Fibroblast of pulmonary artery (primary cell): ENCODE measurements at regions not wholly inside any gene's neighbourhood (a gene's known extent, or its start where the extent isn't known, plus 50 kb on each side); places are given as distances from the start of the nearest gene placed in this dataset.
"Not testable (repeated sequence)": the region's sequence is repeated elsewhere in the genome, so short reads cannot be mapped to it uniquely, and the experiment has no call there.

Source experiments
- DNase-seq: peaks from one replicate; pipeline ENCODE4 v3.0.0-alpha.2; 2010; ENCODE audit warnings: low read depth
- H3K4me3 ChIP-seq: replicated peaks from 2 replicates; pipeline ENCODE4 v1.5.1; 2011; ENCODE audit warnings: low read depth, mild to moderate bottlenecking, control low read depth, low read length, moderate library complexity
- TF ChIP-seq, protein P1 (sequence below): IDR thresholded peaks from 2 replicates; pipeline ENCODE4 v1.5.1; 2011; ENCODE audit warnings: mild to moderate bottlenecking, control low read depth, low read length, inconsistent platforms; ENCODE audit errors: missing control alignments

DNA sequence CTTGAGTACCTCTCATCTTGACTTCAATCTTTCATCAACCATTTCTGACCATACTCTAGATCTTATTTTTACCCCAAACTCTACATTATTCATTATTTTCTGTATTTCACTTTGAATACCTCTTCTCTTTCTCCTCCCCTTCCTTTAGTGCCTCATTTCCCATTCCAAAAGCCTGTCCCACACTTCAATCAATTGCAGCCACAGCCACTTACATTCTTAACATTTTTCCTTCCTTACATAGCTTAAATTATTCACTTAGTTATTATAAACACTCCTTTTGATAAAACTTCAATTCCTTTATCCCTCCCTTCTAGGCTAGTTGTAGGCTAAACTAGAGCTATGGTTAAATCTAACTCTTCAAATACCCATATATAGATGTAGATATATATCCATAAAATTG lies 344.0 kb downstream of the PRR16 start:
- TF ChIP-seq, protein P1, sequence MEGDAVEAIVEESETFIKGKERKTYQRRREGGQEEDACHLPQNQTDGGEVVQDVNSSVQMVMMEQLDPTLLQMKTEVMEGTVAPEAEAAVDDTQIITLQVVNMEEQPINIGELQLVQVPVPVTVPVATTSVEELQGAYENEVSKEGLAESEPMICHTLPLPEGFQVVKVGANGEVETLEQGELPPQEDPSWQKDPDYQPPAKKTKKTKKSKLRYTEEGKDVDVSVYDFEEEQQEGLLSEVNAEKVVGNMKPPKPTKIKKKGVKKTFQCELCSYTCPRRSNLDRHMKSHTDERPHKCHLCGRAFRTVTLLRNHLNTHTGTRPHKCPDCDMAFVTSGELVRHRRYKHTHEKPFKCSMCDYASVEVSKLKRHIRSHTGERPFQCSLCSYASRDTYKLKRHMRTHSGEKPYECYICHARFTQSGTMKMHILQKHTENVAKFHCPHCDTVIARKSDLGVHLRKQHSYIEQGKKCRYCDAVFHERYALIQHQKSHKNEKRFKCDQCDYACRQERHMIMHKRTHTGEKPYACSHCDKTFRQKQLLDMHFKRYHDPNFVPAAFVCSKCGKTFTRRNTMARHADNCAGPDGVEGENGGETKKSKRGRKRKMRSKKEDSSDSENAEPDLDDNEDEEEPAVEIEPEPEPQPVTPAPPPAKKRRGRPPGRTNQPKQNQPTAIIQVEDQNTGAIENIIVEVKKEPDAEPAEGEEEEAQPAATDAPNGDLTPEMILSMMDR = no peak
- peak; percentile 6 for DNase-seq

DNA sequence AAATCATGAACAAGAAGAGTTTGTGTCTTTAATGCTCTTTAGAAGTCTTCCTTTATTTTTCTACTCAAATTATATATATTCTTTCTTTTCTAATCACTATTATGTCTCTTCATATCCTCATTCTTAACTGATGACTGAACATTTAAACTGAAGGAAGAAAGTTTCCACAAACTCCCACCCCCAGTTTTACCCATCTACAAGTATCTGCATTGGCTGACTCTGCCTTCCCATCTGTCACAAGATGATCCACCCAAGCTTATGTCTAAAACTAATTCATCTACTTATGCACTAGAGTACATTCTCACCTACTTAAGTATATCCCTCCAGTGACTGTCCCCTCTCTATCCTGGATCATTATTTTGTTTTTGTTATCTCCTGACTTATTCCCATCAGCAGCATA lies 344.5 kb downstream of the PRR16 start:
- H3K4me3 ChIP-seq = no peak overlapping the region
- no peak for DNase-seq
- TF ChIP-seq, protein P1 = no peak

More for the DNA sequence above, 344.0 kb downstream of the PRR16 start:
- no peak overlapping the region for H3K4me3 ChIP-seq

DNA sequence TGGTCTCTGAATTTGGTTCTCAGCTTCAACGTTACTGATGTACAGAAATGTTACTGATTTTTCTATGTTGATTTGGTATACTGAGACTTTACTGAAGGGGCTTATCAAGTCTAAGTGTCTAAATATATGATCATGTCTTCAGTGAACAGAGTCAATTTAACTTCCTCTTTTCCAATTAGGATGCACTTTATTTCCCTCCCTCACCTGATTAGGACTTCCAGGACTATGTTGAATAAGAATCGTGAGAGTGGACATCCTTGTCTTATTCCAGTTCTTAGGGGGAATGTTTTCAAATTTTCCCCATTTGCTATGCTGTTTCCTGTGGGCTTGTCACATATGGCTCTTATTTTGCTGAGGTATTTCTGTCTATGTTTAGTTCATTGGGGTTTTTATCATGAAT lies 349.5 kb downstream of the PRR16 start:
- TF ChIP-seq, protein P1 = no peak
- H3K4me3 ChIP-seq = no peak overlapping the region
- DNase-seq = no peak

DNA sequence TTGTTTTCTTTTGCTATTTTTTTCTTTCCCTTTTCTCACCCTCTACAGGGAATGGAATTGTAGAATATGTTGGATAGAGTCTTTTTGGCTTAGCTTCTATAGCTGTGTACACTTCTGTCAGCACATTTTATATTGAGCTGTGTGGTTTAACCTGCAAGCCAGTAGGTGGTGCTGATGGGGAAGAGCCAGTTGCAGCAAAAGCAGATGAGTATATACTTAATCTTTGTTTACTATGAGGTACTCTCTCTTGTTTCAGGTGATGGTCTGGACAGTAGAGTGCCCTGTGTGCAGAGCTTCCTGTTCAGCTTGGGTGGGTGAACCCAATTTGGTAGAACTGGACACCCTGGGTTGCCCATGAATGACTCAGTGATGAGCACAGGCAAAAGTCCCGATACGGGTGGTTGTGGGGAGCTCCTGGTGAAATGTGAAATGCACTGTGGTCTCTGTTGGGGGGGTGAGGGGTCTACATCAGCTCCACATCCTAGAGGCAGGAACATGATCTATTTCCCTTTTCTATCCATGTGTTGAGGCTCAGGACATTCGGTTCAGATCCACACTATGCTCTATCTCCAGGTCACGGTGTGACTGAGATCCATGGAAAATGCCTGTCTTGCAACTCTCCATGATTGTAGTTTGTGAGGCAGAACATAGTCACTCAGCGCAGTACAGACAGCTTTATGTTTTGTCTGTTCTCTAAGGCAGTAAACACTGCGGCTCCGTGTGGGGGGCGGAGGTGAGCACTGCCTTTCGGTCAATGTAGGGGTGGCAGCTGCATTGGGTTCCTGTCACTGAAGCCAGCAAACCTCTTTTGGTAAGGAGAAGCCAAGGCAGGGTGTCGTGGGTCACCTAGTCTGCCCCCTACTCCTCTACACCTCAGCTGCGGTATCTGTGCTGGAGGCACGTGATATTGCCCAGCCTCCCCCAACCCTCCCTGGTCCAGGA lies 353.2 kb downstream of the PRR16 start:
- H3K4me3 ChIP-seq = no peak overlapping the region
- DNase-seq = peak; percentile 17
- TF ChIP-seq, protein P1 = peak; percentile 35

DNA sequence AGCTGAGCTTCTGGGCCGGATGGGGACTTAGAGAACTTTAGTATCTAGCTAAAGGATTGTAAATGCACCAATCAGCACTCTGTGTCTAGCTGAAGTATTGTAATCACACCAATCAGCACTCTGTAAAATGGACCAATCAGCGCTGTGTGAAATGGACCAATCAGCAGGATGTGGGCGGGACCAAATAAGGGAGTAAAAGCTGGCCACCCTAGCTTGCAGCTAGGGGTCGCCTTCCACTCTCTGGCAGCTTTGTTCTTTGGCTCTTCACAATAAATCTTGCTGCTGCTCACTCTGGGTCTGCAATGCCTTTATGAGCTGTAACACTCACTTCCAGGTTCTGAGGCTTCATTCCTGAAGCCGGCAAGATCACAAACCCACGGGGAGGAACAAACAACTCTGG lies 354.0 kb downstream of the PRR16 start:
- H3K4me3 ChIP-seq = no peak overlapping the region
- TF ChIP-seq, protein P1 = no peak
- no peak for DNase-seq

DNA sequence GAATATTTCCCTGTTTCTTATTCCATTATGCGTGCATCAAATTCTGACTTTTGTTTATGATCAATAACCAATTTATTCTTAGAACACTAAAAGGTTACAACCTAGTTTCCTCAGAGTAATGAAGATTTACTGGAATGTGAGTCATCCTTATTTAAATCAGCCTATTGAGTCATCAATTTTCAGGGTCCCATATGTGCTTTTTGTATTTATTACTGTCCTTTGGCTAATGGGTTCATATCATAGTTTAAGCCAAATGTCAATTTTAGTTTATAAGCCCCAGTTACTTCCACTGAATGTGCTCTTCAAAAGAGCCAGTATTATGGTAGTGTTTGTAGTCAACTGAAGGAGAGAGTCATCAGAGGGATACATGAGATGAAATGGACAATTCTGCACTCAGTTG lies 359.2 kb downstream of the PRR16 start:
- H3K4me3 ChIP-seq = no peak overlapping the region
- DNase-seq = no peak
- TF ChIP-seq, protein P1 = no peak

DNA sequence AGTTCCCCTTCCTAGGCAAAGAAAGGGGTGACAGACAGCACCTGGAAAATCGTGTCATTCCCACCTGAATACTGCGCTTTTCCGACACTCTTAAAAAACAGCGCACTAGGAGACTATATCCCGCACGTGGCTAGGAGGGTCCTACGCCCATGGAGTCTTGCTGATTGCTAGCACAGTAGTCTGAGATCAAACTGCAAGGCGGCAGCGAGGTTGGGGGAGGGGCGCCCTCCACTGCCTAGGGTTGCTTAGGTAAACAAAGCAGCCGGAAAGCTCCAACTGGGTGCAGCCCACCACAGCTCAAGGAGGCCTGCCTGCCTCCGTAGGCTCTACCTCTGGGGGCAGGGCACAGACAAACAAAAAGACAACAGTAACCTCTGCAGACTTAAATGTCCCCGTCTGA lies 367.5 kb downstream of the PRR16 start:
- not testable (repeated sequence) for H3K4me3 ChIP-seq, DNase-seq
